Choroid plexus epithelial cell (primary cell): ENCODE measurements at regions not wholly inside any gene's neighbourhood (a gene's known extent, or its start where the extent isn't known, plus 50 kb on each side); places are given as distances from the start of the nearest gene placed in this dataset.
A peak's percentile ranks its signal among the peaks of the same experiment; 100 is the strongest.

ENCODE experiments used
- DNase-seq: peaks from one replicate; pipeline ENCODE4 v3.0.0-alpha.2; 2010; ENCODE audit warnings: low read depth
- H3K4me3 ChIP-seq: 2 replicates; pipeline ENCODE4 v1.5.1; 2011; ENCODE audit warnings: low read depth, mild to moderate bottlenecking, control low read depth, low read length, moderate library complexity
- CTCF ChIP-seq: conservative IDR thresholded peaks from 2 replicates; pipeline ENCODE4 v1.5.1; 2011; ENCODE audit warnings: low read depth, mild to moderate bottlenecking, control low read depth, inconsistent platforms, low read length, moderate library complexity

- TF ChIP-seq CTCF, result no peak
Measured at GRCh38 chr1:60367532-60367931, 294.0 kb upstream of the C1orf87 start.

GRCh38 chr1:60359431-60359830 lies 285.9 kb upstream of the C1orf87 start:
- TF ChIP-seq CTCF, result no peak
- no peak overlapping the region for H3K4me3 ChIP-seq

More at GRCh38 chr1:60367532-60367931, 294.0 kb upstream of the C1orf87 start:
- DNase-seq, result no peak
- H3K4me3 ChIP-seq, result no peak overlapping the region

GRCh38 chr1:60350531-60350930 lies 277.0 kb upstream of the C1orf87 start:
- no peak overlapping the region for H3K4me3 ChIP-seq
- no peak for DNase-seq
- TF ChIP-seq CTCF, result no peak

More at GRCh38 chr1:60359431-60359830, 285.9 kb upstream of the C1orf87 start:
- DNase-seq, result no peak

GRCh38 chr1:60348884-60349283 lies 275.3 kb upstream of the C1orf87 start:
- TF ChIP-seq CTCF, result no peak
- no peak overlapping the region for H3K4me3 ChIP-seq
- DNase-seq, result no peak

- peak; percentile 63 for DNase-seq
- TF ChIP-seq CTCF, result no peak
Measured at GRCh38 chr1:60345621-60346020, 272.1 kb upstream of the C1orf87 start.

GRCh38 chr1:60345049-60345448 lies 271.5 kb upstream of the C1orf87 start:
- TF ChIP-seq CTCF, result no peak
- no peak overlapping the region for H3K4me3 ChIP-seq
- DNase-seq, result peak; percentile 9

More at GRCh38 chr1:60345621-60346020, 272.1 kb upstream of the C1orf87 start:
- no peak overlapping the region for H3K4me3 ChIP-seq

GRCh38 chr1:60343736-60344135 lies 270.2 kb upstream of the C1orf87 start:
- no peak for DNase-seq
- no peak overlapping the region for H3K4me3 ChIP-seq
- no peak for TF ChIP-seq CTCF
